Stimulated activated naive CD4-positive, alpha-beta T cell (primary cell): ENCODE measurements at regions not wholly inside any gene's neighbourhood (a gene's known extent, or its start where the extent isn't known, plus 50 kb on each side); places are given as distances from the start of the nearest gene placed in this dataset.
"Not testable (repeated sequence)": the region's sequence is repeated elsewhere in the genome, so short reads cannot be mapped to it uniquely, and the experiment has no call there.

ENCODE experiments used
- DNase-seq, 6 experiments: peaks; one replicate each; lab custom pipeline; 2025; lab: John Stamatoyannopoulos, UW

- no peak for DNase-seq
These were observed 98.1 kb downstream of the NEDD1 start for GRCh38 chr12:97005174-97005573.

GRCh38 chr12:97005646-97006045, 98.6 kb downstream of the NEDD1 start:
- DNase-seq, result no peak

- no peak for DNase-seq
These were observed 99.5 kb downstream of the NEDD1 start for GRCh38 chr12:97006585-97006984.

DNA sequence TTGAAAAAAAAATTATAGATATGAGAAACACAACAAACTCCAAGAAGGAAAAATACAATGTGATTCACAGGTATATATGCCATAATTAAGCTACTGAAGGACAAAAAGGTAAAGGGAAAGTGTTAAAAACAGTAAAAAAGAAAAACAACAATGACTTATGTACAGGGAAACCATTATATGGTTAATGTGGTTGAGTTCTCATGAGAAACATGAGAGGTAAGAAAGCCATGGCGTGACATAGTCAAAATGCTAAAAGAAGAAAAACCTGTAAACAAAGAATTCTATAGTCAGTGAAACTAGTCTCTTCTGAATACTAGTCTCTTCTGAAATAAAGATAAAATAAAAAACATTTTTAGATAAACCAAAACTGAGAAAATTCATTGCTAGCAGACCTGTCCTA, 109.1 kb downstream of the NEDD1 start:
- no peak for DNase-seq

GRCh38 chr12:97017213-97017612, 110.2 kb downstream of the NEDD1 start:
- DNase-seq, result no peak

DNA sequence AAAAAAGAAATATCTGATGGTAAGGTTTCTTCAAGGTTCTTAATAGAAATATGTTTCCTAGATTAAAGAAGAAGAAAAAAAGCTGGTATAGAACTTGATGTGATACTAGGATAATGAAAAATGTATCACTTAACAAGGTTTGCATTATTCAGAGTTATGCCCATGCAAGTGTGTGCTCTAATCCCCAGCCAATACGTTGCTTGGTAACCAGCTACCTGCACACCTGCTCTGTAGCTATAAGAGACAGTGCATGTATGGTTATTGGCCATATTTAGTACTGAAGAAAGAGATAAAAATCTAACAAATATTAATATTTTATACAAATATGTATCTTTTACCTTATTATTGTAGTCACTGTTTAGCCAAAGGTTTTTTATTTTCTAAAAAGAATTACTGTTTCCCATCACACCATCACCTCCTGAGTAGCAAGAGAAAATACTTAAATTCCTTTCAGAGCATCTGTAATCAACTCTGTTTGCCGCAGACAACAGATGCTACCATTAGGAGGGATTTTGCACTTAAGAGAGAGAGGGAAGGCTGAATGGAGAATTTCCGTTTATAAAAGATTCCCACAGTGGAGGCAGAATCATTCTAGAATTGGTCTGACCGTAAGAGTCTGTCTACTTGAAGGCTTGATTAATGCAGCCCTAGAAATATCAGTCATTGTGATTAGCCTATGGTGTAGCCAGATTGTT, 115.6 kb downstream of the NEDD1 start:
- no peak for DNase-seq

DNA sequence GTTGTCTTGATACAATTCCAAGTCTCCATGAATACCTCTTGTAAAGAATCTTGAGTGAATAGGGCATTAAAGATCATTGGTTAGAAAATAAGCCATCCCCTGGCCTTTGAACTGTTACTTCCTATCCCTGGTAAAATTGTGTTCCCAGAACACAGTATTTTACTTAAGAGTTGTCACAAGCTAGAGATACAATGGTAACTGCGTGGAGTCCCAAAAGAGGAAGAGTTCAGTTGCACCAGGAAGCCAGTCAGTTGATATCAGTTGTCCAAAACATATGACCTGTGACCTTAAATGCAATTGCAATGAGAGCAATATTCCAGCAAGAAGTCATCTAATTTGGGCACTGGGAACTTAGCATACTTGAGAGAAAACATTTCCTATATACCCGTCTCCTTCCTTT, 117.3 kb downstream of the NEDD1 start:
- DNase-seq, result no peak

DNA sequence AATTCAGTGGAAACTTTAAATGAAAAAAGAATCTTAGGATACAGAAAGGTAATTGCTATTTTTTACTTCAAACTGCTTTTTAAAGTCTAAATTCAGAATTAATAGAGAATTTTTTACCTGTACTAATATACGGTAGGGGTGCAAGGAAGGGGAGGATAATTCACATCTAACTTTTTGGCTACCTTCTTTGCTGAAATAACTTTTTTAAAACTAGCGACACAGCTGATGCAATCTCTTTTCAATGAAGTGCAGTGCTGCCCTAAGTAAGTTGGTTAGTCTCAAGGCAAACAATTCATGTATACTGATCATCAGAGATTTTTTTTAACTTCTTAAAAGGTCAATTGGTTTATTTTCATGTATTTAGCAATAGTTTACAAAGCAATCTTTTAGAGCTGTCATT, 119.8 kb downstream of the NEDD1 start:
- no peak for DNase-seq

DNA sequence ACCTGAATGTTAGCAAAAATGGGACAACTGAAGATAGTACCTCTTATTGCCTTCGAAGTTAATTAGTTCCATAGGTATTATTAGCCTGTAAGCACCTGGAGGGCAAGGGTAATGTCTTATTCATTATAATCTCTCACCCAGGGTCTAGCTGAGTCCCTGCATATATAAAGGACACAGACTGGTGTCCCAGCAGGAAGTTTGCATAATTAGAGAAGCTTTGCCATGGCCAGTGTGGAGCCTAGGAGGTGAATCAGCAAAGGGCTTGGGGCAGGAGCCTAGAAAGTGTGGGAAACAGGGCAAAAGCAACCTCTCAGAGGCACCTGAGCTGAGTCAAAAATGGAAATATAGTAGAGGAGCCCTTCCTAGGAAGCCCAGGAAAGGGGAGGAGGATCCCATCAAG, 120.4 kb downstream of the NEDD1 start:
- no peak for DNase-seq

DNA sequence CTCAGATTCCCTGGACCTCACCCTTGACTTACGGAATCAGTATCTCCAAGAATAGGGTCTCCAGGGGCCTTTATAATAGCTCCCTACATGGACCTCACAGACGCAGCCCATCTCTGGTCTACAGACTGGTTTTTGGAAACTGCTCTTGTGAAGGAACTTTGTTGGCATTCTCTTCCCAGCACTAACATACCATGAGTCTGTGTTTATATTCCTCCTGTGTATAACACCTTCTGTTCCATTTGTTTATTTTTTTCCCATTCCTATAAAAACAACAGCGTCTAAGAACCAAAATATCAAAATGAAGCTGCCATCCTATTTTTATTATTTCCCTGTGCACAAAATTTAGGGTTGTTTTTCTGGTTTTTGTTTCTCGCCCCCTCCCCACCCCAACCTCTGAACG, 131.1 kb downstream of the NEDD1 start:
- no peak for DNase-seq

GRCh38 chr12:97038834-97039233, 131.8 kb downstream of the NEDD1 start:
- DNase-seq, result no peak

- DNase-seq, result no peak
These were observed 139.8 kb downstream of the NEDD1 start for GRCh38 chr12:97046901-97047300.

DNA sequence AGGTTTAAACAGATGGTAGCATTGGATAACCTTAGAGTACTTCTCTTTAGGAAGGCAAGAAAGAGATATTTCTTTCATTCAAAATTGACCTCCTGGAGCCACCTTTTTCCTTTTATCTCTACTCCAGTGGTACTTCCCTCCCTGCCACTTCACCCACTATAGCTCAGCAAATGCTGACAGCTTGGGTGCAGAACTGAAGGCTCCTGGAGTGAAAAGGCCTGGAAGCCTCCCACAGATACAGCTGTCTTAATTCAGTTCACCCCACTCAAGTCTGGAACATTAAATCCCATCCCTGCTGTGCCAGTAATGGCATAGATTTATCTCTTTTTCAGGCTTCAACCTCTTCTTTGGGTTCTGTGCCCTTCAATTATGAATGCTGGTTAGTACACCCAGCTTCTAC, 140.3 kb downstream of the NEDD1 start:
- no peak for DNase-seq

GRCh38 chr12:97048421-97049035, 141.5 kb downstream of the NEDD1 start:
- no peak for DNase-seq

DNA sequence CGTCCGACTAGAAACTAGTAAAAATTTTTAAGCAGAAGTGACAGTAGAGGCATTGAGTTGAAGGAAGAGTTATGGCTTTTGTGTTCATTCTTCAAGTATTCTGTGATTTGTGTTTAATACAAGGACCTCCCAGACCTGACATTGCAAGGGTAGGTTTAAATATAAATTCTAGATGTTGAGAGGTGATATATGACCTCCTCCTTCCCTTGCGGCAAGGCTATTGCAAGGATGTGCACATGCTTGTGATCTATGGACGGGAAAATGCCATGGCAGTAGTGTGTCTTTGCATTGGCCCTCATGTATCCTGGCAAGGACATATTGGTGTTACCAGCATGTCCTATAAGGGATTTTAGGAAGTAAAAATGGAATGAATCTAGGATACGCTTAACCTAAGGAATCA, 143.5 kb downstream of the NEDD1 start:
- DNase-seq, result no peak

- DNase-seq, result no peak
These were observed 144.3 kb downstream of the NEDD1 start for GRCh38 chr12:97051341-97051740.

DNA sequence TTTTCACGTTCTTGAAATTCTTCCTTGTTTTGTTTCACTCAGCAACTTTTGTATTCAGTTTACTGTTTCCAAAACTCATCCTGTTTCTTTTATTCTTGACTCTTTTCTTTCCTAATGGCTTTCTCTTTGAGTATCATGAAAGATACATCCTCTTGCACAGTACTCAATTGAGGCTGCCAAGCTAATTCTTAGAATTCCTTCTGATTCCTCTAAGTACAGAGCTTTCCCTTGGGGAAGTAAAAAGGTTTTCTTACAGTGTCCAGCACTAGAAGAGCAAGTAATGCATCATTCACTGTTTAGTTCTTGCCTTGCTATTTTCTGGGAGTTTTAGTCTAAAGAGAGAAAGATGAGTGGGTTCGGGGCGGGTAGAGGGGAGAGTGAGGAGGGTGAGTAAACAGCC, 154.1 kb downstream of the NEDD1 start:
- DNase-seq, result no peak

- DNase-seq, result no peak
These were observed 156.4 kb downstream of the NEDD1 start for GRCh38 chr12:97063292-97063935.

DNA sequence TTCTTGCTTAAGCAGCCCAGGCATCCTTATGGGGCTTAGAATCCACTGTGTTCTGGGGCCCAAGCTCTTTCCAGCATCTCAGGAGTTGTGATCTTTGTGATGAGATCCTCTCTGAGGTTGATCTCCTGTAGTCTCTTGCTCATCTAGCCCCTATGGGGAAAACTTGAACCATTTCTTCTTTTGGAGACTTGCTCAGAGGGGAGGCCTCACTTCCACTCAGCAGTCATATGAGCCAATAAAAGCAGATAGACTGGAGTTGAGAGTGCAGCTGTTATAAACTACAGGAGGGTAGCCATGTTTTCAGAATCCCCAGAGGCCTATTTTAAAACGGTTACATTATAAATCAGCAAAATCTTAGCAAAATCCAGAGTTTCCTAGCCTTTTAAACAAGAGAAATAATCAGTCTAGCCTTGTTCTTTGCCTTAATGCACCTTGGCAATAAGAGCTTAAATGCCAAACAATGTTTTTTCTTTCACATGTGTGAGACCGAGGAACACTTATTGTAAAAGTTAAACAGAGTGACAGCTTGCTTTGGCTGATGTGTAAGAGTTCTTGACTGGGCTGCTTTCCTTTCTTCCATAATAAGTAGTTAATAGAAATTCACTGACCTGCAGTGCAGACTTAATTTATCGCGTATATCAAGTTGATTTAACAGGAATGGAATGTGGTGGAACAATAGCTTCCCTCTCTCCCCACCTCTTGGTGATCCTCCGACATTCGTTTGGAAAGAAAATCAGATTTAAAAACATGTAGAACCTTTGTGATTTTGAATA, 168.3 kb downstream of the NEDD1 start:
- DNase-seq, result no peak

DNA sequence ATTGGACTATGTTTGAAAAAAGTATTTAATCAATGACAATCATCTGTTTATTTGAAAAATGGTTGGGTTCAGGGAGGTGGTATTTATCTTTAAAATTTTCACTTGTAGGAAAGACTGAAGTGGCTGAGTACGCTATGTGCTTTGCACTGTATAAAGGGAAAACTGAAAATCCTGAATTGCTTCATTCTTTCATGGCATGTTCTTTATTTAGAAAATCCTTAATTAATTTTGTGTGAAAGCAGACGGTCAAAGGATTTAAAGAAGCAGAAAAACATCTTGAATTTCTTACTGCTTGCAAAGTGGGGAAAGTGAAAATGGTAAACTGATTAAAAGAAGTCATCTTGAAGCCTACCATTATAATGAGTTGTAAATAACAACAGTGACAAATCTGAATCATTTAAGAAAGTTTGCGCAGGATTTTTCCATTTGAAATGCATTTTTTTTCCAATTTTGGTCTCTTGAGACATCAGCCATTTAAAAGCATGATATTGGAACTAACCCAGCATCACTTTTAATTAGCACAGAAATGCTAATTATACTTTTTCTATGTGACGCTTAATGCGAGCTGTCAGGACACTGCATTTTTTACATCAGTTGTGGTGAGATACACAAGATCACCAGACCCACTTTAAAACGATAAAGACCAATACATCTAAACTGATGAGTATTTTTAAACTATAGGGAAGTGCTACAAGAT, 169.0 kb downstream of the NEDD1 start:
- no peak for DNase-seq

GRCh38 chr12:97076912-97077311, 169.9 kb downstream of the NEDD1 start:
- DNase-seq, result not testable (repeated sequence)

DNA sequence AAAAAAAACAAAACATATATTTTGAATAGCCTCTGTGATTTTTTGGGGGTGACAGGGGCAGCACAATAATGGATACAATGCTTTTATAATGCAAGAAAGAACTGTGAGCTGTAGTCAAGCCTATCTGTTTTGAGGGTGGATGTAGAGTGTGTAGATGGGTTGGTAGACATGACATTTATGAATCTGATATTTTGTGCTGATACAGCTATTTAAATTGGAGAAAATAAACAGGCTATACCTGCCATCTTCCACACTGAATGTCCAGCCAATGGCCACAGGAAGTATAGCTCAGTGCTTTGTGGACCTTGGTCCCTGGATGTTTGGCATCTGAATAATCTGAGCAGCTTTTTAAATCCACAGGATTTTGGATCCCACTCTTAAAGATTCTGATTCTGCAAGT, 175.0 kb downstream of the NEDD1 start:
- no peak for DNase-seq
